ENCODE measurements at regions not wholly inside any gene's neighbourhood (a gene's known extent, or its start where the extent isn't known, plus 50 kb on each side); places are given as distances from the start of the nearest gene placed in this dataset.

DNA sequence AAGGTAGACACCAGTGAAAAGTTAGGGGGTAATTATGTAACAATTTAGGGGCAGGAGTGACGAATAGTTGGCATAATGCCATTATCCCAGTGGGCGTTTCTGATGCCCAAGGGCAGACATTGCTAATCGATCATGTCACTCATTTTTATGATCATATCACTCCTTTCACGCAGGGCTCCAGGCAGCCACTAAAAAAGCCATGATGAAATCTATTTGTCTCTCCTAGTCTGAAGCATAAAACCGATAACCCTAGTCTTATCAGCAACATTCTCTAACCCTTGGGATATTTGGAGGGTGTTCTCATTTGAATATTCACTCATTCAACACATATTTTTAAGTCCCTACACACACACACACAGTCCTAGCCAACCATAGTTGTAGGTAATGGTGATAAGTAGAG is 114.9 kb downstream of the NMUR2 start:
- H3K4me2 ChIP-seq (ENCODE audit: insufficient read depth, low read length), result no peak overlapping the region
- H3K27ac ChIP-seq (ENCODE audit: insufficient read depth, low read depth, low read length), result no peak overlapping the region
- no peak for DNase-seq (ENCODE audit: low read depth, low spot score)
- no peaks in the 10 kb centered on the region for H3K9me3 ChIP-seq (replicated peaks; ENCODE audit: control insufficient read depth, insufficient read depth, low read length)
- no peak overlapping the region for H2AFZ ChIP-seq (ENCODE audit: low read depth, low read length)
- H3K9me1 ChIP-seq (replicated peaks; ENCODE audit: control insufficient read depth, extremely low read depth, insufficient read depth, low read length), result no peaks in the 10 kb centered on the region
- no peaks in the 10 kb centered on the region for H3K36me3 ChIP-seq (ENCODE audit: control insufficient read depth in 2 of 2, extremely low read depth in 1 of 2, insufficient read depth in 2 of 2, low read length in 2 of 2)
- no peak overlapping the region for H3K9ac ChIP-seq (replicated peaks; ENCODE audit: extremely low read depth, insufficient read depth, low read length)
- H3K4me1 ChIP-seq (ENCODE audit: control insufficient read depth, extremely low read depth, insufficient read depth, low read length), result no peaks in the 10 kb centered on the region
- CTCF ChIA-PET, result no interaction called here
- H3K27me3 ChIP-seq (ENCODE audit: control insufficient read depth in 2 of 2, insufficient read depth in 2 of 2, low read length in 2 of 2), result no peaks in the 10 kb centered on the region
- TF ChIP-seq FOS (IDR thresholded peaks at IDR 0.05; ENCODE audit: borderline replicate concordance, insufficient read depth, low read length), result no peak
- intact Hi-C loops (cut with micrococcal nuclease), result no loop called here
- no peak for FAIRE-seq
- POLR2A ChIA-PET, result no interaction called here
- BruUV-seq (replicated peaks), result no TSS peak
- dilution Hi-C loops (cut with MboI; ENCODE audit: extremely low pct_ligation_motif_present, low sequenced_read_pairs), result no loop called here
- no peaks in the 10 kb centered on the region for H3K79me2 ChIP-seq (ENCODE audit: control insufficient read depth, insufficient read depth, low read length)
- no peak overlapping the region for H3K4me3 ChIP-seq (replicated peaks in 1 of 3; ENCODE audit: insufficient read depth in 1 of 3, low read depth in 1 of 3, low read length in 3 of 3)
- no peaks in the 10 kb centered on the region for H4K20me1 ChIP-seq (replicated peaks; ENCODE audit: control insufficient read depth, extremely low read depth, insufficient read depth, low read length)

DNA sequence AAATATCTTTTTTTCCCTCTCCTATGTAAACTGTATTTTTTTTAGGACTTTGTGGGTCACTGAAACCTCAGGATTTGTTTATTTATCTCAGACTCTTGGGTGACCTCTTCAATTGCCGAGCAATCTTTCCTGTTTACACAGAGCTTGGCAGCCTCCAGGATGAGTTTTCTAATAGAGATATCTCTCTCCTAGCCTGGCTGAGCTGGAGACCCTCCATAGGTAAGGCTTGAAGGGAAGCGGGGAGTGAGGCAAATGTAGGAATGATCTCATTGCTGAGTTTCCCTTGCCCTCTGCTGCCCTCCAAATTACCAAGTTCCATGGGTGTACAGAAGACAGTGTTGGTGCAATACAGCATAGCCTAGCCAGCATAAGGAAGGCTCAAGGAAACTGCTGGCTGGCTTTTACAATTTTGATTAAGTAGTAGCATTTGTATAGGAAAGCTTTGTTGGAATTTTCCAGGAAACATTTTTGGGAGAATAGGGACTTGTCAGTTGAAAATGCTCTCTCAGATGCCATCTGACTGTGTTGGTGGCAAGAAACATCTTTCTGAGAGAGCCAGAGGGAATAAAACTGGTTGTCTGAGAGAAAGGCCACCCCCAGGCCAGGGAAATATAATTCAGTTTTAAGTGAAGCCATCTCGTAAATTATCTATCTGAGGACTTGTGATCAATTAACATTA is 116.0 kb downstream of the NMUR2 start:
- FAIRE-seq (no peak), DNase-seq (ENCODE audit: low read depth, low spot score) (no peak)
- intact Hi-C loops (cut with micrococcal nuclease) (no loop called here), dilution Hi-C loops (cut with MboI; ENCODE audit: extremely low pct_ligation_motif_present, low sequenced_read_pairs) (no loop called here)
- H4K20me1 ChIP-seq (replicated peaks; ENCODE audit: control insufficient read depth, extremely low read depth, insufficient read depth, low read length), result no peaks in the 10 kb centered on the region
- no peaks in the 10 kb centered on the region for H3K9me1 ChIP-seq (replicated peaks; ENCODE audit: control insufficient read depth, extremely low read depth, insufficient read depth, low read length)
- POLR2A ChIA-PET, result no interaction called here
- no peak overlapping the region for H3K4me2 ChIP-seq (ENCODE audit: insufficient read depth, low read length)
- H3K27ac ChIP-seq (ENCODE audit: insufficient read depth, low read depth, low read length), result no peak overlapping the region
- H2AFZ ChIP-seq (ENCODE audit: low read depth, low read length), result no peak overlapping the region
- no TSS peak for BruUV-seq (replicated peaks)
- no peak overlapping the region for H3K9ac ChIP-seq (replicated peaks; ENCODE audit: extremely low read depth, insufficient read depth, low read length)
- H3K79me2 ChIP-seq (ENCODE audit: control insufficient read depth, insufficient read depth, low read length), result no peaks in the 10 kb centered on the region
- TF ChIP-seq, protein P1, sequence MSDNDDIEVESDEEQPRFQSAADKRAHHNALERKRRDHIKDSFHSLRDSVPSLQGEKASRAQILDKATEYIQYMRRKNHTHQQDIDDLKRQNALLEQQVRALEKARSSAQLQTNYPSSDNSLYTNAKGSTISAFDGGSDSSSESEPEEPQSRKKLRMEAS (IDR thresholded peaks at IDR 0.05; ENCODE audit: insufficient read depth, insufficient read length), result no peak
- no peak for TF ChIP-seq GATA2 (IDR thresholded peaks at IDR 0.05; ENCODE audit: insufficient read depth, insufficient read length, low read depth, low read length)
- no peak for TF ChIP-seq POLR2A (IDR thresholded peaks at IDR 0.05; ENCODE audit: low read depth, low read length)
- no peak for TF ChIP-seq FOS (IDR thresholded peaks at IDR 0.05; ENCODE audit: borderline replicate concordance, insufficient read depth, low read length)
- TF ChIP-seq EZH2 (IDR thresholded peaks at IDR 0.05; ENCODE audit: borderline replicate concordance, low read depth, low read length, severe bottlenecking), result no peak
- TF ChIP-seq, protein P2, sequence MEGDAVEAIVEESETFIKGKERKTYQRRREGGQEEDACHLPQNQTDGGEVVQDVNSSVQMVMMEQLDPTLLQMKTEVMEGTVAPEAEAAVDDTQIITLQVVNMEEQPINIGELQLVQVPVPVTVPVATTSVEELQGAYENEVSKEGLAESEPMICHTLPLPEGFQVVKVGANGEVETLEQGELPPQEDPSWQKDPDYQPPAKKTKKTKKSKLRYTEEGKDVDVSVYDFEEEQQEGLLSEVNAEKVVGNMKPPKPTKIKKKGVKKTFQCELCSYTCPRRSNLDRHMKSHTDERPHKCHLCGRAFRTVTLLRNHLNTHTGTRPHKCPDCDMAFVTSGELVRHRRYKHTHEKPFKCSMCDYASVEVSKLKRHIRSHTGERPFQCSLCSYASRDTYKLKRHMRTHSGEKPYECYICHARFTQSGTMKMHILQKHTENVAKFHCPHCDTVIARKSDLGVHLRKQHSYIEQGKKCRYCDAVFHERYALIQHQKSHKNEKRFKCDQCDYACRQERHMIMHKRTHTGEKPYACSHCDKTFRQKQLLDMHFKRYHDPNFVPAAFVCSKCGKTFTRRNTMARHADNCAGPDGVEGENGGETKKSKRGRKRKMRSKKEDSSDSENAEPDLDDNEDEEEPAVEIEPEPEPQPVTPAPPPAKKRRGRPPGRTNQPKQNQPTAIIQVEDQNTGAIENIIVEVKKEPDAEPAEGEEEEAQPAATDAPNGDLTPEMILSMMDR (IDR thresholded peaks at IDR 0.05; ENCODE audit: extremely low read depth in 1 of 2, insufficient read depth in 1 of 2, low read depth in 1 of 2, low read length in 2 of 2), result no peak
- TF ChIP-seq JUN (IDR thresholded peaks at IDR 0.05; ENCODE audit: borderline replicate concordance, insufficient read depth, insufficient read length, low read depth), result no peak
- no peak for TF ChIP-seq POLR2AphosphoS5 (IDR thresholded peaks at IDR 0.05; ENCODE audit: insufficient read depth, low read depth, low read length)
- no peak for TF ChIP-seq MYC (IDR thresholded peaks at IDR 0.05; ENCODE audit: low read depth, low read length)
- CTCF ChIA-PET, result no interaction called here
- no peaks in the 10 kb centered on the region for H3K9me3 ChIP-seq (replicated peaks; ENCODE audit: control insufficient read depth, insufficient read depth, low read length)
- no peaks in the 10 kb centered on the region for H3K36me3 ChIP-seq (ENCODE audit: control insufficient read depth in 2 of 2, extremely low read depth in 1 of 2, insufficient read depth in 2 of 2, low read length in 2 of 2)
- no peaks in the 10 kb centered on the region for H3K27me3 ChIP-seq (ENCODE audit: control insufficient read depth in 2 of 2, insufficient read depth in 2 of 2, low read length in 2 of 2)
- H3K4me1 ChIP-seq (ENCODE audit: control insufficient read depth, extremely low read depth, insufficient read depth, low read length), result no peaks in the 10 kb centered on the region
- H3K4me3 ChIP-seq (replicated peaks in 1 of 3; ENCODE audit: insufficient read depth in 1 of 3, low read depth in 1 of 3, low read length in 3 of 3), result no peak overlapping the region

All from endothelial cell of umbilical vein (primary cell).